A549 (cell line): ENCODE measurements at regions not wholly inside any gene's neighbourhood (a gene's known extent, or its start where the extent isn't known, plus 50 kb on each side); places are given as distances from the start of the nearest gene placed in this dataset.

Experiments used
- EP300 ChIP-seq, 2 experiments: fragments of >200 bp; sonication (Bioruptor Twin); formaldehyde crosslinking; IDR thresholded peaks; 2 replicates in 1 of 2; 3 replicates in 1 of 2; pipeline ENCODE4 v1.6.1; 2016 to 2017
- JUN ChIP-seq, 2 experiments: fragments of >200 bp; sonication (Bioruptor Twin); formaldehyde crosslinking; IDR thresholded peaks; 2 replicates in 1 of 2; 3 replicates in 1 of 2; pipeline ENCODE4 v1.6.1; 2016 to 2017
- POLR2A ChIP-seq: IDR thresholded peaks from 2 replicates; pipeline ENCODE4 v1.6.1; 2012; ENCODE audit warnings: mild to moderate bottlenecking, low read length
- REST ChIP-seq: fragments of 200-600 bp; sonication (generic); IDR thresholded peaks from 2 replicates; pipeline ENCODE4 v1.6.1; 2016; ENCODE audit warnings: antibody characterized with exemption, mild to moderate bottlenecking, moderate library complexity
- SMC3 ChIP-seq: fragments of >200 bp; sonication (Bioruptor Twin); formaldehyde crosslinking; IDR thresholded peaks from 3 replicates; pipeline ENCODE4 v1.6.1; 2018; ENCODE audit warnings: inconsistent platforms
- ZFP36 ChIP-seq: fragments of 450-650 bp; IDR thresholded peaks from 2 replicates; pipeline ENCODE4 v1.6.1; 2014; ENCODE audit warnings: borderline replicate concordance; ENCODE audit not compliant: partially characterized antibody
- TF ChIP-seq, protein P1 (sequence below): fragments of >200 bp; sonication (Bioruptor Twin); formaldehyde crosslinking; IDR thresholded peaks from 3 replicates; pipeline ENCODE4 v1.5.1; 2016
- TF ChIP-seq, protein P2 (sequence below): IDR thresholded peaks from 2 replicates; pipeline ENCODE4 v1.6.1; 2012
- TF ChIP-seq, protein P3 (sequence below): fragments of >200 bp; sonication (Bioruptor Twin); formaldehyde crosslinking; IDR thresholded peaks from 2 replicates; pipeline ENCODE4 v1.6.1; 2016

- TF ChIP-seq, protein P1, sequence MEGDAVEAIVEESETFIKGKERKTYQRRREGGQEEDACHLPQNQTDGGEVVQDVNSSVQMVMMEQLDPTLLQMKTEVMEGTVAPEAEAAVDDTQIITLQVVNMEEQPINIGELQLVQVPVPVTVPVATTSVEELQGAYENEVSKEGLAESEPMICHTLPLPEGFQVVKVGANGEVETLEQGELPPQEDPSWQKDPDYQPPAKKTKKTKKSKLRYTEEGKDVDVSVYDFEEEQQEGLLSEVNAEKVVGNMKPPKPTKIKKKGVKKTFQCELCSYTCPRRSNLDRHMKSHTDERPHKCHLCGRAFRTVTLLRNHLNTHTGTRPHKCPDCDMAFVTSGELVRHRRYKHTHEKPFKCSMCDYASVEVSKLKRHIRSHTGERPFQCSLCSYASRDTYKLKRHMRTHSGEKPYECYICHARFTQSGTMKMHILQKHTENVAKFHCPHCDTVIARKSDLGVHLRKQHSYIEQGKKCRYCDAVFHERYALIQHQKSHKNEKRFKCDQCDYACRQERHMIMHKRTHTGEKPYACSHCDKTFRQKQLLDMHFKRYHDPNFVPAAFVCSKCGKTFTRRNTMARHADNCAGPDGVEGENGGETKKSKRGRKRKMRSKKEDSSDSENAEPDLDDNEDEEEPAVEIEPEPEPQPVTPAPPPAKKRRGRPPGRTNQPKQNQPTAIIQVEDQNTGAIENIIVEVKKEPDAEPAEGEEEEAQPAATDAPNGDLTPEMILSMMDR, result no peak
- TF ChIP-seq REST (no peak), EP300 (IDR thresholded peaks at IDR 0.05) (no peak), POLR2A (no peak), SMC3 (no peak), JUN (IDR thresholded peaks at IDR 0.05) (no peak), ZFP36 (no peak)
- TF ChIP-seq, protein P2, sequence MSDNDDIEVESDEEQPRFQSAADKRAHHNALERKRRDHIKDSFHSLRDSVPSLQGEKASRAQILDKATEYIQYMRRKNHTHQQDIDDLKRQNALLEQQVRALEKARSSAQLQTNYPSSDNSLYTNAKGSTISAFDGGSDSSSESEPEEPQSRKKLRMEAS, result no peak
- TF ChIP-seq, protein P3, sequence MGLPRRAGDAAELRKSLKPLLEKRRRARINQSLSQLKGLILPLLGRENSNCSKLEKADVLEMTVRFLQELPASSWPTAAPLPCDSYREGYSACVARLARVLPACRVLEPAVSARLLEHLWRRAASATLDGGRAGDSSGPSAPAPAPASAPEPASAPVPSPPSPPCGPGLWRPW, result no peak
These were observed 132.6 kb downstream of the OLFM4 start for GRCh38 chr13:53161251-53161650.
